ENCODE measurements at regions not wholly inside any gene's neighbourhood (a gene's known extent, or its start where the extent isn't known, plus 50 kb on each side); places are given as distances from the start of the nearest gene placed in this dataset.

DNA sequence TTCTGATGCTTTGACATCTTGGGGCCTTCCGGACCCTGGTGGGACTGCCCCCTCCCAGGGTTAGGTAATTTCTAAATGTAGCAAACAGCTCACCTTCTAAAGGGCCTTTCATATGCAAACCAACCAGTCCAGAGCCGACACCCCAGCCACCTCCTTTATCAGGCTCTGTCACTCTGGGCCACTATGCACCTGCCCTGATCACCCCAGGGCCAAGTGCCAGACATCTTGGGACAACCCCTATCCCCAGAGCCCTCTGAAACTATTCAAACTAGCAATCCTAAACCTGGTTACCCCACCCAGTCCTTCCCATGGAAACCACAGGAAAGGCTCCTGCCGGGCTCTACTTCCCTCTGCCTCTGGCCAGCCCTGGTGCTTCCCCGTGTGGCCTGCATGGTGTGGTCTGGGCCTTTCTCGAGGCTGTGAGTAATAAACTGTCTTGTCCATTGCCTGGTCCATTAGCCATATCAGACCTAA, 91.2 kb upstream of the TNRC6C start:
- DNase-seq = no peak

DNA sequence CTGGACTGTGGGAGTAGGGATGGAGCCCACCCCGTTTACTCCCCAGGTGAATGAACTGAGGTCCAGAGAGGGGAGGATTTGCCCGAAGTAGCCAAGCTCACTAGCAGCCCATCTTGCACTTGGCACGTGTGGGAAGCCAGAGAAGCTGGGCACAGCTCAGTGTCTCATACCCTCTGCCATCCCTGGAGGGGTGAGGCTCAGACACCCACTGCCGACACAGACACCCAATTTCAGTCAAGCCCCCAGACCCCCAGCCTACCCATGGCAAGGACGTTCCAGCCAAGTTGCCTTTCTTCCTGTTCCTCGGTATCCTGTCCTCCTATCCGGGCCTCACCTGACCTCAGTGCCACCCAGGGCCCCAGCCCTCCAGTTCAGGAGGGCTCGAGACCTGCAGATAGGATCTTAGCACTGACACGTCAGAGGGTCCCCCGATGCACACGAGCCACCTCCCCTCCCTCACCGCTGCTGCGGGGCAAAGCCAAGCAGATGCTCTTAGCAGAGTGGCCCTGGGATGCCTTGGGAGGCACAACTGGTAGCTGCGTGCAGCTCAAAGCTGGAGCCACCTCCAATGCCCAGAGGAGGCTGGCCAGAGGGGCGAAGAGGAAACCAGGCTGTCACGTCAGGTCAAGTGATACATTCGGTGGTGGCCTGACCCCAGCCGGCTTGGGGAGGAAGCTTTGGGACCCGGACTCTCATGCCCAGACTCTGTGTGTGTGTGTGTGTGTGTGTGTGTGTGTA, 90.4 kb upstream of the TNRC6C start:
- no peak for DNase-seq

DNA sequence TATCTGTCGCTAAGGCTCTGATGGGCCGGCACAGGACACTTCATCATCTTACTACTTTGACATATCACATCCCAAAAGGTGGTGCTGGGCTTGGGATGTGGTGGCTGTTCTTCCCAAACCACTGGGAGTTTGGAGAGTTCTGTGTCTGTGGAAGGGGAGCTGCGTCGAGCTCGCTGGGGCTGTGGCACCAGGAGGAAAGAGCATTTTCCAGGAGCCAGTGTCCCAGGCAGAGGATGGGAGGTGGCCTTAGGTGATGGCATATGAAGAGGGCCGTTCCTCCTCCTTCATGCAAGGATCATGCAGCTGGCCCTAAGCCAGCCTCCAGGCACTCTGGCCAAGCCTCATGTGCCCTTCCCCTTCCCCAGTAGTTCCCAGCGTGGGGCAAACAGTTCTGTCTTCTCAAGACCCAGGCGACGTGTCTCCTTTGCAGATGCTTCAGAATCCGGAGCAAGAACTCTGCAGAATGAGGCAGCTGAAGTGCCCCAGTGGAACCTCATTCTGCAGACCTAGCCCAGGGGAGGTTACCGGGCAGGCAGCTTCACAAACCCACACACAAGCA, 89.4 kb upstream of the TNRC6C start:
- DNase-seq = no peak

DNA sequence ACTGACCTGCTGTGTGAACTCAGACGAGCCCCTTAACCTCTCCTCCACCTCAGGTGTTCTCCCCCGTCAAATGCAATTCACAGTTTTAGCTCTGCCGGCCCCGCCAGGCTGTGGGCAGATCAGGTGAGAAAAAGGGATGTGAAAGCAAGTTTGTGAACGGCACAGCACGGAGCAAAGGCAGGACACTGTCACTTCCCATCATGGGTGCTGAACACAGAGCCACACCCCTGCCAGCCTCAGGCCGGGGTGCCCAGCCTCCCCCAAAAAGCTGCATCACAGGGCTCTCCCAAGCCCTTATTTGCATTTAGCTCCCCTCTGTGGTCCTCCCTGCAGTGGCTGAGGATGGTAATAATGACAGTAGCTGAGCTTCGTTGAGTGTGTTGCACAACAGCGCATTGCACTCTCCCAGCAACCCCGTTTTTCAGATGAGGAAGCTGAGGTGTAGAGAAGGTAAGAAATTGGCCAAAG, 88.8 kb upstream of the TNRC6C start:
- DNase-seq = no peak

DNA sequence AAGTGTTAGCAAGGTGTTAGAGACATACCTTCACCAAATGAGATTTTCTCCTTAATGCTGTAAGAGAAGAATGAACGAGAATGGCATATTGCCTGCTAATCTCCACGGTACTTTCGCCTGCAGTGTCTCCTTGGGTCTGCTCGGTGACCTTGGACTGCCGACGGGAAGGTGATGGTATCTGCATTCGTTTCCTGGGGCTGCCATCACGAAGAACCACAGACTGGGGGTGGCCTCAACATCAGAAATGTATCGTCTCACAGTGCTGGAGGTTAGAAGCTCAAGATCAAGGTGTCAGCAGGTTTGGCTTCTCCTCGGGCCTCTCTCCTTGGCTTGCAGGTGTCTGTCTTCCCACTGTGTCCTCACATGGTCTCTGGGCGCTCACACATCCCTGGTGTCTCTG, 86.3 kb upstream of the TNRC6C start:
- no peak for DNase-seq

DNA sequence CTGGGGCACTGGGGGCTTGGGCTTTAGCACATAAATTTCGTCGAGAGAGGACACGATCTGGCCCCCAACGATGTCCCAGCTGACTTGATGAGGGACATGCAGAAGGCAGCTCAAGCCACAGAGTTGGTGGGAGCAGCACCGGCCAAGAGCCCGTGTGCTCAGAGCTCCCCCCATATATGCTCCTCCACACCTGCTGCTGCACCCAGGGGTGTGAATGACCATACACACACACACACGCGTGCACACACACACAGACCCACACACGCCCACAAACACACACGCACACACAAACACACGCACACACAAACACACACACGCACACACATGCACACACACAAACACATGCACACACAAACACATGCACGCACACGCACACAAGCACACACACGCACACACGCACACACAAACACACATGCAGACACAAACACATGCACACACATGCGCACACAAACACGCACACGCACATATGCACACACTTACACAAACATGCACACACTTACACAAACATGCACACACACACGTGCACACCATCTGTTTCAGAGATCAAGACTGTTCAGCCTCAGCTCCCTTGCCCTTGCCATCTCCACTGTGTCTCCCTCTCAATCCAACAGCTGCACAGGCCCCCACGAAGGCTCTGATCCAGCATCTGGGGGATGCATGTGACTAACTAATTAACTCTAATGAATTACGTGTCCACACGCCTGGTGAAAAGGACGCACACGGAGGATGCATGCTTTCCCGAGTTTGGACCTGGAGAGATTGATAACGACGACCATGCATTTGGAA, 85.6 kb upstream of the TNRC6C start:
- no peak for DNase-seq

DNA sequence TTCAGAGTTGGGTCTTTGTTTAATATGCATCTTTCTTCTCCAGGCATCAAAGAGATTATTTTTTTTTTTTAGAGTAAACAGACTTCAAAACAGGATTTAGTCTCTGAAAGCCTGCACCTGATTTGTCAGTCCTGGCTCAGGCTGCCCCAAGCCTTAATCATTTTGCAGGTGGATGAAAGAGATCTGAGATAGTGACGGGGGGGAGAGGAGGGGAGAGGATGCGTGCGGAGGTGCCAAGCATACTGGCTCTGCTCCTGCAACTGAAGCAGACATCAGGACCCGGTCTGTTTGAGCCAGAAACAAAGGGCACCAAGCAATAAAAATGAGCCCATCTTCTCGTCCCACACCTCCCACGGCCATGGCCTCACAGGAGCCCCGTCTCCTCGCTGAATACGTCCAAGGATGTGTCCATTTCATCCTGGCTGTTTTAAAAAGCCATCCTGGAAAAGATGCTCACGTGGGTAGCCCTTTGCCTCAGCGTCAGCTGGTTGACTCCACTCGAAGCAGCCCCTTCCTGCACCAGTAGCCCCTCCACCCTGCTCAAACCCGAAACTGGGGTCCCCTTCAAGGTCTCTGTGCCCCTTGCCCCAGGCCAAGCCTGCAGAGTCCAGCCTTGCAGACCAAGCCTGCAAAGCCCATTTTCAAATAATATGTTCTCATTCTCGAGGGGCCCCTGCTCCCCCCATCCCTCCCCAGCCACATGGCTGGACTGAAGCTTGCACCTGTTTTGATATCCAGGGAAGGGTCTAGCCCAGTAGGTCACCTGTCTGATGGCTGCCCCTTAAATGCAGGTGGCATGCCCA, 84.8 kb upstream of the TNRC6C start:
- DNase-seq = no peak

DNA sequence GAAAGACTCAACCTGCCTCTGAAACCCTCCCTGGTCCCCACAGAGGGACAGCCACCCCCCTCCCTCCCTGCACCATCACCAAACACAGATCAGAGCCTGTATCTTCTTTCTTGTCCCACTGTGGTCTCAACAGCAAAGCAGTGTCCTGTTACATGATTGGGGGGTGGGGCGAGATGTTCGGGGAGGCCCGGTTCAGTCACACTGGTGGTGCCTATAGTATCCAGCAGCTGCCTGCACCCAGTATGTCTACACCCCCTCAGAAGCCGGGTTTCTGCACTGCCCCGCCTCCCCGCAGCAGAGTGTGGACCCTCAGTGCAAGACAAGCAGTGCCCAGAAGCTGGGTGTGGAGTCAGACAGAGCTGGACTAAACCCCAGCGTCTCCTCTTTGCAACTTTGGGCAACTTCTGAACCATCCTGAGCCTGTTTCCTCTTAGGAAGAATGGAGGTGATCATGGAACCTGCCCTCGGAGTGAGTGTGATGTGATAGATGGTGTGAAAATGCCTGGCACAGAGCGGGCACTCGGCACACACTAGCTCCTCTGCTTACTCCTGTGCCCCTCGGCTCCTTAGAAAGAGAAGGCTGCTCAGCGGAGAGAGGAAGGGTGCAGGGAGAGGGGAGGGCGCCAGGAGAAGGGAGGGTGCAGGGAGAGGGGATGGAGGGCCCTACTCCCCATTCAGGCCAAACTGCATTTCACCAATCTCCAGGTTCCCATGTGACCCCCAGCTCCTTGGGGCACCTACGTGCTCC, 84.0 kb upstream of the TNRC6C start:
- no peak for DNase-seq

DNA sequence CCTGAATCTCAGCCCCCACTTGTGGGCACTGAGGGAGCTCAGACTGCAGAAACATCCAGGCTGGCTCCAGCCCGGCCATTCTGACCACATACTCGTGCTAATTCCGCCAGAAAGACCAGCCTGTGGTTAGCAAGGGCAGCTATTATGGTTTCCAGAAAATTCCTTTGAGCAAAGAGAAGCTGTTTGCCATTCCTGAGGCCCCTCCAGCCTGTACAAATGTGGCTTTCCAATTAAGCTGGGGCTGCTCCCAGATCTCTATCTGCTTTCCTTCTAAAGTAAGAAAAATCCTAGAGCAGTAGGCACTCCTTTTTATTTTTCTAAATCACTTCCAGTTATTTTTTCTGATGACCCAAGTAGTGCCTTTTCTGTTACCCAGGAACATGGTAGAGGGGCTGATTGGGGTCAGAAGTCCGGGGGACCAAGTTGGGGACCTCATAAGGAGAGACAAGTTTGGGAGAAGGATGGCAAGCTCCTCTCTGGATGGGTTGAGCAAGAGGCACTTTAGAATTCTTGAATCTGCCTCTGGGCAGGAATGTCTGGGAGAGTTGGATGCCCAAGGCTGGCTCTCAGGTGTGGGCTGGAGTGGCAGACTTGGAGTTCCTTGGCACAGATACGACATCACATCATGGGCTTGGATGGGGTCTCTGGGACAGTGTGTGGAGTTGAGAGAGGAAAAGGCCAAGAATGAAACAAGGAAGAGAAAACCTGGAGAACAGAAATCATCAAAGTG, 83.3 kb upstream of the TNRC6C start:
- DNase-seq = no peak

DNA sequence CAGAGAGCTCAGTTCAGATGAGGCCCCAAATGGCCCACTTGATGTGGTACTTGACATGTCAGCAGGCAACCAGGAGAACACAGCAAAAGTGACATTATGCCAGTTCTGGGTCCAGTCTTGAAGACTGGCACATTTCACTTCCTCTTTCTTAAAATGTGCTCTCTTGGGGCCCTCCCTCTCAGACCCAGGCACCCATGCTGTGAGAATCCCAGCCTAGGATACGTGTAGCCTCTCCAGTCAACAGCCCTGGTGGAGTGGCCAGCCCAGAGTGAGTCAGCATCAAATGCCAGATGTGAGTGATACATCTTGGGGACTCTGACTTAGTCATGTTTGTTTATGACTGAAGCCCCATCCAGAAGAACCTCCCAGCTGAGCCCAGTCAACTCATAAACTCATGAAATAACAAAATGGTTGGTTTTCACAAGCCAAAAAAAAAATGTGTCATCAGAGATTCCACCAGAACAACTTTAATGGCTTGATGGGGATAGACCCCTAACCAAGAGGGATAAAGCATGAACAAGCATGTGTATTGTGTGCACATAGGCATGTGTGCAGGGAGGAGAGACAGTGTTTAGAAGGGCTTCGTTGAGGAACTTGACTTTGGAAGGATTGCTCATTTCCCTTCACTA, 82.5 kb upstream of the TNRC6C start:
- no peak for DNase-seq

DNA sequence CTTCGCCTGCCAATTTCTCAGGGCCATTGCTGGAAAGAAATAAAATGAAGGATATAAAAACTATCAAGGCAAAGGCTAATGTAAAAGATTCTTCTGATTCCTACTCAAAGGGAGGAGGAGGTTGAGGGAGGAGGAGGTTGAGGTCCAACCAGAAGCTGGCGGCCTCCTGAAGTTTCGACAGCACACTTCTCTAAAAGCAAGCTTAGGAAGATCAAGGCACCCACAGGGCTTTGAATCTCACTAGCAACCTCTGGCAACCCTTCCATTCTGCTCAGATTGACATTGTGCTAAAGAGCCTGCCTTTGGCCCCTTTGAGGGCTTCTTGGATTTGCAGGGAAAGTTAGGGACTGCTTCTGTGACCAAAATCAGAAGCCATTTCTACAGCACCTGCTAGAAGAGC, 81.5 kb upstream of the TNRC6C start:
- DNase-seq = no peak

DNA sequence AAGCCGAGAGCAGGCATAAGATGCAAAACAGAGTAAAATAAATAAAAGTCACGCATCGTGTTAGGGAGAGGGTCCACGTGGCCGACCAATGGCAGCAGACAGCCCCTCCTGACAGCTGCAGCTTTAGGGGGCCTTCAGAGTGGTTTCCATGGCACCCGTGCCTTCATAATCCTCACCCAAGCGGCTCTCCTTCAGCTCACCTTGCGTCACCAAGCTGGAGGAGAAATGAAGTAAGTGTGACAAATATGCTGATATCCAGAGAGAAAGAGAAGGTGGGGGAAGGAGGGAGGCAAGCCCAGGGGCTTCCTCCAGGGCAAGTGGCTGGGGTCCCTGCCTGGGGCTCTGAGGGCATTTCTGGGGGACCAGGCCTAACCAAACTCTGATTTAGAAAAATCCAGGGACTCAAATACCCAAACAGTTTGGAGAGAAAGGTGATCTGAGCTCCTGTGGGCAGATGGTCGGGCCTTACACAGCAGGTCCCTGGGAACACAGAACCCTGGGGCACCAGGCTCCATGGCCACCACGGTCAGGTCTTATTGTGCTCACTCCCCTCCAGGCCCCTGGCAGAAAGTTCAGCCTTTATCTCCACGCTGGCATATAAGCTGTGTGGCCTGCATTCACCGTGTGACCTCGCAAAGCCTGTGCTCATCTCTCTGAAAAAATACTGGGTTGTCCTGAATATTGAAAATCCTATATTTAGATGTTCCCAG, 80.7 kb upstream of the TNRC6C start:
- no peak for DNase-seq

DNA sequence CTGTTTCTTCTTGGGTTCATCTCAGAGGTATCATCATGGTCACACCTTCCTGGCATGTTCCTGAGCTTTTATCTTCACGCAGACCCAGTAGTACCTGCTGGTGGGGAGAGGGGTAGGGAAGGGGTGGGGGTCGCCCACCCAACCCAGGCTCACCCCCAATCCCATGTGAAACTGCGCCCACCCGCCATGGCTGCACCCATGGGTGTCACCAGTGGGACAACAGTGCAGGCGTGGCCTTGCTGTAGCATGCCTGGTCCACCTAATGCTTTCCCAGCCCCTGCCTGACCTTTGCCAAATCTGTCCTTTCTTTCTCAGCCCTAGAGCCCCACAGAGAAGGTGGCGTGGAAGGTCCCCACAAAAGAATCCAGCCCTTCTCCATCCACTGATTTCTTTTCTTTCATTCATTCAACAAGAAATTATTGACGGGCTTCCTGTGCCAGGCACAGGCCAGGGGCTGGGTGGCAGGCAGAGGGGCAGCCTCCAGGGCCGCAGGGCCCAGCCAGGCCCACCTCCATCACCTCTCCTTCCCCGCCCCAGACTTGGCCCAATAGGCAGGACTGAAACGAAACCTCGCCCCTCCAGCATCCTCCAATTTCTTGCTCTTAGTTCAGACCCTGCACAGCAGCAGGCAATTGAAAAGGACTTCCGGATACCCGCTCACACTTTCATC, 79.1 kb upstream of the TNRC6C start:
- DNase-seq = no peak

DNA sequence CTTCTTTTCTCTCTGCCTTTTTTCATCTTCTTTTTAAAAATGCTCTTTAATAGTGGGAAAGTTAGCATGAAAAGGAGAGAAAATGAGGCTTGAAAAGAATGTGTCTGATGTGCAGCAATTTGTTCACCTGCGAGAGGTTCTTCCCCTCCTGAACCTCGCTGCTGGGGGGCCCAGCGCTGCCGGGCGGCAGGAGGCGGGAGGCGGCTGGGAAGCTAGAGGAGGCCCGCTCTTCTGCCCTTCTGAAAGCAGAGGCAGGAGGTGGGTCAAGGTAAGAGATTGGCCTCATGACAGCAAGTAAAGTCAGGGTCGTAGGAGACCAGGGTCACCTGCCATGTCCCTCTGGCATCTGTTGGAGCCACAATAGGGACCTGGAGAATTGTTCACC, 78.6 kb upstream of the TNRC6C start:
- no peak for DNase-seq

DNA sequence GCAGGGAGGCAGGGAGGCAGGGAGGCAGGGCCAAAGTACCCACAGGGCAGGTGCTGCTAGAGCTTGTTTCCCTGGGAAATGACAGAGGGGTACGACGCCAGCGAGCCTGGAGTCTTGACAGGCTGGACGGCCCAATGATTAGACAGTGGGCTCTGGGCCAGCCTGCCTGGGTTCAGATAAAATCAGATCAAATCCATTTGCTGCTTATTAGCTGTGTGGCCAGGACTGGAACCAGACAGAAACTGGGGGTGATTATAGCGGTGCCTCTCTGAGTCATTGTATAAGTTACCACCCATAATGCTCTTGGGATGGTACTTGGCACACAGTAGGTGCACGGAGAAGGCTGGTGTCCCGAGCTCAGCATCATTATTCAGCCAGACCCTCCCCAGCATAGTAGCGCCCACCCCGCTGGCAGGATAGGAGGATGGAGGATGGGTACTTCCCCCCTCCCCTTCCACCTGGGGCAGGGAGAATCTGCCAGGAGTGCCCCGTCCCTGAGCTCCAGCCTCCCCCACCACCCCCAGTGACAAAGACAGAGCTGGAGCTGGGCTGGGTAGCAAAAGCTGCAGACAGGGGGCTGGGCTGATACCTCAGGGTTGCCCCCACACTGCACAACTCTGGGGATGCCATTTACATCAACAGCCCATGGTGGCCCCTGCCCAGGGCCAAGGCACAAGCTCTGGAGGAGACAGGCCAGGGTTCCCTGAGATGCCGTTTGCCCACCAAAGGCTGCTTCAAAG, 77.6 kb upstream of the TNRC6C start:
- DNase-seq = no peak

DNA sequence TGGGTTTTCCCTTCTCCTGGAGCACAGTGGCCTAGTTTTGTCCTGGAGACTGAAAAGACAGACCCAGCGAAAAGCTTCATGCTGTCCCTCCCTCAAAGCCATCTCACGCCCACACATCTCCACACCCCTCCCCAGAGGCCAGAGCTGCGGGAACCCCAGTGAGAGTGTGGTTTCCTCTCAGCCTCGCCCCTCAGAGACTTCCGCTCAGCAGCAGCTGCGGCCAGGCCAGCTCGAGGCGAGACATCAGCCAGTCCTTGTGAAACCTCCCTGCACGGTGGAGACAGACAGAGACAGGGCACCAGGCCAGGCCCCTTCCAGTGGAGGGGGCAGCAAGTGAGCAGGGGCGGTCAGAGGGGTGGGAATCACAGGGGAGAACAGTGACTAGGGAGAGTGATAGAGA, 77.0 kb upstream of the TNRC6C start:
- peak; percentile 71 to 85 for DNase-seq

DNA sequence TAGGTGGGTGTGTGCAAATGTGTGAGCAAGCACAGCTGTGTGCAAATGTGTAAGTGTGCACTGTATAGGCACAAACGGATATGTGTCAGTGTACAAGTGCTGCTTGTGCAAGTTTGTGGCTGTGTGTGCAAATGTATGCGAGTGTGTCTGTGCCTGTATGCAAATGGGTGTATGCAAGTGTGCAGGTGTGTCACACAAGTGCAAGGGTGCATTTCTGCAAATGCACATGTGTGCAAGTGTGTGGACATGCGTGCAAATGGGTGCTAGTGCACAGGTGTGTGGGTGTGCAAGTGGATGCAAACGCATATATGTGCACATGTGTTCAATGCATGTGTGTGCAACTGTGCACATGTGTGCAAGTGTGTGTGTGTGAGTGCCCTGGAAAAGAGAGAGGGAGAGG, 76.5 kb upstream of the TNRC6C start:
- no peak for DNase-seq

DNA sequence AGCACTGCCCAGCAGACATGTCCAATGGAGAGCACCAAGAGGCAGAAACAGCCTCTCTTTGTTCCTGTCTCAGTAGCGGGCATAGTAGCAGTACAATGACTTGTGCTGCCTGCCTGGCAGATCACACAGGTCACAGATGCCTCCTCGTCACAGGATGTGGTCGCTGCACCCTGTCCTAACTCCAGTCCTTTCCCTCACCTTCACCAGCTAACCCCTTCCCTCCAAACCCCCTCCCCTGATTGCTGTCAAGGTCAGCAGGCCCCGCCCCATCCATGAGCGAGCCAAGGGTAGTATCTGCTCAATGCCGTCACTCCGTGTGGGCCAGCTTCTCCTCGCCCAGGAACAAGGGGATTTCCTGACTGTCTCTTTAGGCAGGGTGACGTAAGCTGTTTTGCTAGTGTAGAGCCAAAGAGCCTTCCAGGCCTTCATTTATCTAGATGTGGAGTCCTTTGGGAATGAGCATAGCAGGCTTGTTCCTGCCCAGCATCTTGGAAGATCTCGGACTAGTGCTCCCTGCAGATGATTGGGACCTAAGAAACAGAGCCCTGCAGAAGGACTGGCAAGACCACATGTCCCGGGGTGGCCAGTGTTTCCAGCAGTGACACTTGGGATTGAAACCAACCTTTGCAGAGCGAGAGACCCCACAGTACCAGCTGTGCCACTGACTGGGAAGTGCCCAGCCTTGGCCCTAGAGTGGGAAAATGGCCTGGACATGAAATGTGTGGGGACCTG, 75.9 kb upstream of the TNRC6C start:
- peak; percentile 85 to 92 for DNase-seq
